ENCODE measurements at regions not wholly inside any gene's neighbourhood (a gene's known extent, or its start where the extent isn't known, plus 50 kb on each side); places are given as distances from the start of the nearest gene placed in this dataset.
"Not testable (repeated sequence)": the region's sequence is repeated elsewhere in the genome, so short reads cannot be mapped to it uniquely, and the experiment has no call there.

GRCh38 chr16:62732092-62732491 is 695.9 kb upstream of the CDH8 start:
- intact Hi-C loops (cut with DNase I), result no loop called here
- Histone ChIP-seq H3K9me3 (no peaks in the 10 kb centered on the region), H3K27ac (no peak overlapping the region), H3K36me3 (no peaks in the 10 kb centered on the region), H3K4me1 (no peaks in the 10 kb centered on the region), H3K4me3 (no peak overlapping the region), H3K27me3 (no peaks in the 10 kb centered on the region)
- no peak for TF ChIP-seq CTCF (IDR thresholded peaks at IDR 0.05)
- no peak for DNase-seq (ENCODE audit: low spot score in 2 of 2)

- H3K27me3 ChIP-seq; DNase-seq (ENCODE audit: low spot score in 2 of 2); H3K4me1 ChIP-seq; H3K9me3 ChIP-seq; H3K36me3 ChIP-seq; H3K4me3 ChIP-seq; intact Hi-C loops (cut with DNase I); H3K27ac ChIP-seq: not testable (repeated sequence)
Measured at GRCh38 chr16:62724670-62725269, 688.5 kb upstream of the CDH8 start.

- no peaks in the 10 kb centered on the region for H3K27me3 ChIP-seq
- H3K4me3 ChIP-seq, result no peak overlapping the region
- H3K36me3 ChIP-seq, result no peaks in the 10 kb centered on the region
- intact Hi-C loops (cut with DNase I), result no loop called here
- H3K4me1 ChIP-seq, result no peaks in the 10 kb centered on the region
- DNase-seq (ENCODE audit: low spot score in 2 of 2), result no peak
- H3K9me3 ChIP-seq, result no peaks in the 10 kb centered on the region
- no peak overlapping the region for H3K27ac ChIP-seq
- no peak for TF ChIP-seq CTCF (IDR thresholded peaks at IDR 0.05)
Measured at GRCh38 chr16:62720651-62721050, 684.4 kb upstream of the CDH8 start.

- no peaks in the 10 kb centered on the region for H3K4me1 ChIP-seq
- no peak overlapping the region for H3K4me3 ChIP-seq
- no peak for DNase-seq (ENCODE audit: low spot score in 2 of 2)
- no peaks in the 10 kb centered on the region for H3K36me3 ChIP-seq
- TF ChIP-seq CTCF (IDR thresholded peaks at IDR 0.05), result no peak
- H3K9me3 ChIP-seq, result no peaks in the 10 kb centered on the region
- intact Hi-C loops (cut with DNase I), result no loop called here
- no peak overlapping the region for H3K27ac ChIP-seq
- H3K27me3 ChIP-seq, result no peaks in the 10 kb centered on the region
Measured at GRCh38 chr16:62717026-62717425, 680.8 kb upstream of the CDH8 start.

GRCh38 chr16:62715701-62716100 is 679.5 kb upstream of the CDH8 start:
- no peaks in the 10 kb centered on the region for H3K9me3 ChIP-seq
- no peaks in the 10 kb centered on the region for H3K36me3 ChIP-seq
- no peak for DNase-seq (ENCODE audit: low spot score in 2 of 2)
- H3K27me3 ChIP-seq, result no peaks in the 10 kb centered on the region
- TF ChIP-seq CTCF (IDR thresholded peaks at IDR 0.05), result no peak
- H3K4me1 ChIP-seq, result no peaks in the 10 kb centered on the region
- H3K27ac ChIP-seq, result no peak overlapping the region
- intact Hi-C loops (cut with DNase I), result no loop called here
- H3K4me3 ChIP-seq, result no peak overlapping the region

GRCh38 chr16:62712566-62712965 is 676.3 kb upstream of the CDH8 start:
- no peak overlapping the region for H3K27ac ChIP-seq
- intact Hi-C loops (cut with DNase I), result no loop called here
- no peak for TF ChIP-seq CTCF (IDR thresholded peaks at IDR 0.05)
- H3K27me3 ChIP-seq, result no peaks in the 10 kb centered on the region
- H3K36me3 ChIP-seq, result no peaks in the 10 kb centered on the region
- no peaks in the 10 kb centered on the region for H3K9me3 ChIP-seq
- H3K4me3 ChIP-seq, result no peak overlapping the region
- DNase-seq (ENCODE audit: low spot score in 2 of 2), result no peak
- H3K4me1 ChIP-seq, result no peaks in the 10 kb centered on the region

Data from ascending aorta (tissue), 2 donors.